ENCODE measurements at regions not wholly inside any gene's neighbourhood (a gene's known extent, or its start where the extent isn't known, plus 50 kb on each side); places are given as distances from the start of the nearest gene placed in this dataset.

DNA sequence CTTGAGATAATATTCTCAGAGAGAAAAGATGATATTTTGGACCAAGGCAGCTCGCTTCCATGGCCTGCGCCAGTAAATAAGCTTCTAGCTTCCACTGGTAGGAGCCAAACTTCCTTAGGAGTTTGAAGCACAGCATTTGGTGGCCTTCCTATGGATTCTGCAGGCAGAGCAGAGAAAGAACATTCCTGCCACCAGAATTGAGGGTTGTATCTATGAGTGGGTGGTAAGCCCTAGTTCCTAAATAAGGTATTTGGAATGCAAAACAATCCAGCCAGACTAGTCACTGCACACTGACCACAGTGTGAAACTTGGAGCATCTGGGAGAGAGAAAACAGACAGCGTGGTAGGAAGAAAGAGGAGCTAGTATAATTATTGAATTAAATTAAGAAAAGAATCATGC, 54.1 kb upstream of the BCAR3 start (continued):
- TF ChIP-seq ZBTB40 (IDR thresholded peaks at IDR 0.05; ENCODE audit: borderline replicate concordance), result no peak
- no peak for TF ChIP-seq POLR2A (IDR thresholded peaks at IDR 0.05; ENCODE audit: low read depth, low read length)
- no peak for TF ChIP-seq TAF1 (IDR thresholded peaks at IDR 0.05; ENCODE audit: borderline replicate concordance, low read depth, low read length)
- TF ChIP-seq PBX3 (IDR thresholded peaks at IDR 0.05; ENCODE audit: insufficient replicate concordance, low read depth, low read length), result no peak

DNA sequence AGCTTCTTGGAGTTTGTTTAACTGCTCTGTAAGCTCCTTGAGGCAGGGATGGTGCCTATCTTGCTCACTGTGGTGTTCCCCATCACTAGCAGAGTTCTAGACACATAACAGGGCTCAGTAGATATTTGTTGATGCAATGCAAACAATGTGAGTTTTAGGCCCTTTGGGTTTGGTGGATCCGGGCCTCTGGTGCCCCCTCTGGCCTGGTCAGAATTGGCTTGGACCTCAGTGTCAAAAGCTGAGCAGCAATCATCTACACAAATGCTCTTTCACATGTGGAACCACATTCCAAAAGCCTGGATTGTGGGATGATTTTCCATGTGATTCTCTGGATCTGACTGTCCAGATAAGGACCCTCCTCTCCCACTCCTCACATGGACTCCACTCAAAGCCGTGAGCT, 53.4 kb upstream of the BCAR3 start:
- Histone ChIP-seq H3K79me2 (ENCODE audit: control insufficient read depth, insufficient read depth, low read length) (no peaks in the 10 kb centered on the region), H2AFZ (ENCODE audit: control insufficient read depth, low read depth, low read length) (no peak overlapping the region), H3K9ac (ENCODE audit: control insufficient read depth, insufficient read depth, low read length) (no peak overlapping the region), H3K36me3 (ENCODE audit: control insufficient read depth in 2 of 2, insufficient read depth in 2 of 2, low read length in 1 of 2) (no peaks in the 10 kb centered on the region), H3K4me2 (ENCODE audit: control insufficient read depth, insufficient read depth) (no peak overlapping the region), H3K4me1 (ENCODE audit: control insufficient read depth, insufficient read depth, low read length) (peaks cover 11% of the 10 kb centered on the region), H3K27ac (ENCODE audit: control insufficient read depth, insufficient read depth) (no peak overlapping the region), H3K4me3 (no peak overlapping the region), H3K27me3 (replicated peaks in 1 of 2; ENCODE audit: control insufficient read depth in 2 of 2, insufficient read depth in 2 of 2, low read length in 1 of 2) (no peaks in the 10 kb centered on the region), H3K9me3 (replicated peaks; ENCODE audit: control insufficient read depth, insufficient read depth, low read length) (no peaks in the 10 kb centered on the region; the same call in 2 of the 3 replicates), H4K20me1 (ENCODE audit: control insufficient read depth, insufficient read depth) (no peaks in the 10 kb centered on the region)
- ChIA-PET SMC1A (ENCODE audit: uncharacterized antibody, unreplicated experiment) (interaction anchor here (0.7 to 2.5 kb wide), 16 partner anchors 9 to 109 kb away, joined by 3 to 16 read pairs (median 4); partner anchors contain the start of gene BCAR3), RAD21 (ENCODE audit: unreplicated experiment) (interaction anchor here (0.8 to 2.3 kb wide), 8 partner anchors 10 to 106 kb away, joined by 3 to 9 read pairs (median 4); no protein-coding TSS in a partner anchor), POLR2A (interaction anchor here (0.7 to 2.0 kb wide), 3 partner anchors 10 to 29 kb away, joined by 3 to 7 read pairs (median 5); no protein-coding TSS in a partner anchor), CTCF (interaction anchor here (0.6 to 7.3 kb wide), 21 partner anchors 9 to 125 kb away, joined by 3 to 65 read pairs (median 5); partner anchors contain the start of gene BCAR3)
- BruUV-seq (replicated peaks), result no TSS peak
- 73% methylated on average over 2 of the region's 2 CpGs for WGBS (ENCODE audit: insufficient coverage, insufficient replicate concordance, low lambda C conversion rate, missing lambda C conversion rate)
- in situ Hi-C loops (cut with MboI) (no loop called here), intact Hi-C loops (cut with micrococcal nuclease; ENCODE audit: unreplicated experiment) (loop anchor here (2.0 to 5.0 kb wide), 2 partner anchors 80 to 103 kb away; no protein-coding TSS in a partner anchor)
- peak; percentile 70 for ATAC-seq
- no peak for FAIRE-seq
- TF ChIP-seq, protein P1, sequence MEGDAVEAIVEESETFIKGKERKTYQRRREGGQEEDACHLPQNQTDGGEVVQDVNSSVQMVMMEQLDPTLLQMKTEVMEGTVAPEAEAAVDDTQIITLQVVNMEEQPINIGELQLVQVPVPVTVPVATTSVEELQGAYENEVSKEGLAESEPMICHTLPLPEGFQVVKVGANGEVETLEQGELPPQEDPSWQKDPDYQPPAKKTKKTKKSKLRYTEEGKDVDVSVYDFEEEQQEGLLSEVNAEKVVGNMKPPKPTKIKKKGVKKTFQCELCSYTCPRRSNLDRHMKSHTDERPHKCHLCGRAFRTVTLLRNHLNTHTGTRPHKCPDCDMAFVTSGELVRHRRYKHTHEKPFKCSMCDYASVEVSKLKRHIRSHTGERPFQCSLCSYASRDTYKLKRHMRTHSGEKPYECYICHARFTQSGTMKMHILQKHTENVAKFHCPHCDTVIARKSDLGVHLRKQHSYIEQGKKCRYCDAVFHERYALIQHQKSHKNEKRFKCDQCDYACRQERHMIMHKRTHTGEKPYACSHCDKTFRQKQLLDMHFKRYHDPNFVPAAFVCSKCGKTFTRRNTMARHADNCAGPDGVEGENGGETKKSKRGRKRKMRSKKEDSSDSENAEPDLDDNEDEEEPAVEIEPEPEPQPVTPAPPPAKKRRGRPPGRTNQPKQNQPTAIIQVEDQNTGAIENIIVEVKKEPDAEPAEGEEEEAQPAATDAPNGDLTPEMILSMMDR (IDR thresholded peaks at IDR 0.05 in 2 of 3, conservative IDR thresholded peaks at IDR 0.05 in 1 of 3; ENCODE audit: control insufficient read depth in 2 of 3, extremely low read depth in 1 of 3, insufficient read depth in 1 of 3, low read depth in 3 of 3, low read length in 3 of 3), result peak; percentile 28 to 52 (median 39)
- TF ChIP-seq POU2F2 (IDR thresholded peaks at IDR 0.05; ENCODE audit: borderline replicate concordance, low read depth, low read length), result no peak
- peak; percentile 39 for TF ChIP-seq RAD21 (IDR thresholded peaks at IDR 0.05; ENCODE audit: insufficient read depth, low read depth, low read length)
- DNase-seq (ENCODE audit: low read depth, low spot score), result no peak

Data from GM12878 (cell line).